ENCODE measurements at regions not wholly inside any gene's neighbourhood (a gene's known extent, or its start where the extent isn't known, plus 50 kb on each side); places are given as distances from the start of the nearest gene placed in this dataset.

DNA sequence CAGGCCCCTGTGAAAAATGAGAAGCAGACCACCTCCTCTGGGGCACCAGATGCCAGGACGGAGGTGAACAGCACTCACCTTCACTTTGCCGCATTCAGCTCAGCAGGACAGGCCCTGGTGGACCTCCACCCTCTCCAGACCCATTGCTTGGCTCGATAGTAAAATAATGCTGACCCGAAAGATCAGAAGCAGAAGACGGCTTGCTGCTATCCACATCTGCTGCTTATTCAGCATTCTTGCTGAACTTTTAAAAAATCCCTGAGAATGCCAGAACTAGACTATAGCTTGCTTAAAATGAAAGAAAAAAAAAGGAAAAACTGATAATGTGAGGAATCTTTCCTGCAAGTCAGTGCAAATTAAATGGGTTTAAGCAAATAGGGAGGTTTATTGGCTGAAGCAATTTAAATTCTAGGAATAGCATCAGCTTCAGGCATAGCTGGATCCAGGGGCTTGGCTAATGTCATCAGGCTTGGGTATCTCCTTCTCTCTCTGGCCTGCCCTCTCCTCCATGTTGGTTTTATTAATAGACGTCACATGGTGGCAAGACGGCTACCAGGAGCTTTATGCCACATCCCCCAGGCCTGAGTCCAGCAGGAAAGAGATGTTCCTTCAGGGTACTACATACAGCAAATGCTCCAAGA lies 137.9 kb downstream of the SCARB1 start:
- H3K27ac ChIP-seq (ENCODE audit: control insufficient read depth, insufficient read depth) = no peak overlapping the region
- H3K4me1 ChIP-seq (ENCODE audit: control insufficient read depth, insufficient read depth, low read length) = peaks cover 4% of the 10 kb centered on the region
- no peaks in the 10 kb centered on the region for H3K79me2 ChIP-seq (ENCODE audit: control insufficient read depth, insufficient read depth, low read length)
- ChIA-PET CTCF (no interaction called here), RAD21 (ENCODE audit: unreplicated experiment) (no interaction called here), SMC1A (ENCODE audit: uncharacterized antibody, unreplicated experiment) (interaction anchor here (0.6 kb wide), 1 partner anchor 17 kb away, joined by 3 read pairs; no protein-coding TSS in a partner anchor), POLR2A (no interaction called here)
- ATAC-seq (no peak), FAIRE-seq (no peak), DNase-seq (ENCODE audit: low read depth, low spot score) (no peak)
- no peaks in the 10 kb centered on the region for H3K36me3 ChIP-seq (ENCODE audit: control insufficient read depth in 2 of 2, insufficient read depth in 2 of 2, low read length in 1 of 2)
- BruUV-seq (replicated peaks) = no TSS peak
- 42% methylated on average over 7 of the region's 7 CpGs for WGBS (ENCODE audit: insufficient coverage, insufficient replicate concordance, low lambda C conversion rate, missing lambda C conversion rate)
- in situ Hi-C loops (cut with MboI) = no loop called here
- H3K9ac ChIP-seq (ENCODE audit: control insufficient read depth, insufficient read depth, low read length) = no peak overlapping the region
- no peak overlapping the region for H2AFZ ChIP-seq (ENCODE audit: control insufficient read depth, low read depth, low read length)
- TF ChIP-seq, protein P1, sequence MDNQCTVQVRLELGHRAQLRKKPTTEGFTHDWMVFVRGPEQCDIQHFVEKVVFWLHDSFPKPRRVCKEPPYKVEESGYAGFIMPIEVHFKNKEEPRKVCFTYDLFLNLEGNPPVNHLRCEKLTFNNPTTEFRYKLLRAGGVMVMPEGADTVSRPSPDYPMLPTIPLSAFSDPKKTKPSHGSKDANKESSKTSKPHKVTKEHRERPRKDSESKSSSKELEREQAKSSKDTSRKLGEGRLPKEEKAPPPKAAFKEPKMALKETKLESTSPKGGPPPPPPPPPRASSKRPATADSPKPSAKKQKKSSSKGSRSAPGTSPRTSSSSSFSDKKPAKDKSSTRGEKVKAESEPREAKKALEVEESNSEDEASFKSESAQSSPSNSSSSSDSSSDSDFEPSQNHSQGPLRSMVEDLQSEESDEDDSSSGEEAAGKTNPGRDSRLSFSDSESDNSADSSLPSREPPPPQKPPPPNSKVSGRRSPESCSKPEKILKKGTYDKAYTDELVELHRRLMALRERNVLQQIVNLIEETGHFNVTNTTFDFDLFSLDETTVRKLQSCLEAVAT (IDR thresholded peaks at IDR 0.05) = no peak
- TF ChIP-seq SPI1 (IDR thresholded peaks at IDR 0.05; ENCODE audit: borderline replicate concordance, insufficient read depth, low read depth, low read length) (no peak), NR2F1 (conservative IDR thresholded peaks at IDR 0.05) (no peak), NFYB (IDR thresholded peaks at IDR 0.05; ENCODE audit: insufficient read depth, low read depth, low read length) (no peak), NRF1 (conservative IDR thresholded peaks at IDR 0.05; ENCODE audit: low read depth, low read length) (no peak), IKZF2 (IDR thresholded peaks at IDR 0.05) (no peak), KDM1A (IDR thresholded peaks at IDR 0.05; ENCODE audit: borderline replicate concordance) (no peak), YY1 (IDR thresholded peaks at IDR 0.05; ENCODE audit: low read depth, low read length) (no peak)
- TF ChIP-seq, protein P2, sequence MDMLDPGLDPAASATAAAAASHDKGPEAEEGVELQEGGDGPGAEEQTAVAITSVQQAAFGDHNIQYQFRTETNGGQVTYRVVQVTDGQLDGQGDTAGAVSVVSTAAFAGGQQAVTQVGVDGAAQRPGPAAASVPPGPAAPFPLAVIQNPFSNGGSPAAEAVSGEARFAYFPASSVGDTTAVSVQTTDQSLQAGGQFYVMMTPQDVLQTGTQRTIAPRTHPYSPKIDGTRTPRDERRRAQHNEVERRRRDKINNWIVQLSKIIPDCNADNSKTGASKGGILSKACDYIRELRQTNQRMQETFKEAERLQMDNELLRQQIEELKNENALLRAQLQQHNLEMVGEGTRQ (IDR thresholded peaks at IDR 0.05; ENCODE audit: borderline replicate concordance, low read depth, low read length) = no peak
- TF ChIP-seq, protein P3, sequence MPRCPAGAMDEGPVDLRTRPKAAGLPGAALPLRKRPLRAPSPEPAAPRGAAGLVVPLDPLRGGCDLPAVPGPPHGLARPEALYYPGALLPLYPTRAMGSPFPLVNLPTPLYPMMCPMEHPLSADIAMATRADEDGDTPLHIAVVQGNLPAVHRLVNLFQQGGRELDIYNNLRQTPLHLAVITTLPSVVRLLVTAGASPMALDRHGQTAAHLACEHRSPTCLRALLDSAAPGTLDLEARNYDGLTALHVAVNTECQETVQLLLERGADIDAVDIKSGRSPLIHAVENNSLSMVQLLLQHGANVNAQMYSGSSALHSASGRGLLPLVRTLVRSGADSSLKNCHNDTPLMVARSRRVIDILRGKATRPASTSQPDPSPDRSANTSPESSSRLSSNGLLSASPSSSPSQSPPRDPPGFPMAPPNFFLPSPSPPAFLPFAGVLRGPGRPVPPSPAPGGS (IDR thresholded peaks at IDR 0.05; ENCODE audit: borderline replicate concordance, insufficient read depth, low read depth, low read length, poor library complexity, severe bottlenecking) = no peak
- TF ChIP-seq, protein P4, sequence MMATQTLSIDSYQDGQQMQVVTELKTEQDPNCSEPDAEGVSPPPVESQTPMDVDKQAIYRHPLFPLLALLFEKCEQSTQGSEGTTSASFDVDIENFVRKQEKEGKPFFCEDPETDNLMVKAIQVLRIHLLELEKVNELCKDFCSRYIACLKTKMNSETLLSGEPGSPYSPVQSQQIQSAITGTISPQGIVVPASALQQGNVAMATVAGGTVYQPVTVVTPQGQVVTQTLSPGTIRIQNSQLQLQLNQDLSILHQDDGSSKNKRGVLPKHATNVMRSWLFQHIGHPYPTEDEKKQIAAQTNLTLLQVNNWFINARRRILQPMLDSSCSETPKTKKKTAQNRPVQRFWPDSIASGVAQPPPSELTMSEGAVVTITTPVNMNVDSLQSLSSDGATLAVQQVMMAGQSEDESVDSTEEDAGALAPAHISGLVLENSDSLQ (IDR thresholded peaks at IDR 0.05) = no peak
- TF ChIP-seq, protein P5, sequence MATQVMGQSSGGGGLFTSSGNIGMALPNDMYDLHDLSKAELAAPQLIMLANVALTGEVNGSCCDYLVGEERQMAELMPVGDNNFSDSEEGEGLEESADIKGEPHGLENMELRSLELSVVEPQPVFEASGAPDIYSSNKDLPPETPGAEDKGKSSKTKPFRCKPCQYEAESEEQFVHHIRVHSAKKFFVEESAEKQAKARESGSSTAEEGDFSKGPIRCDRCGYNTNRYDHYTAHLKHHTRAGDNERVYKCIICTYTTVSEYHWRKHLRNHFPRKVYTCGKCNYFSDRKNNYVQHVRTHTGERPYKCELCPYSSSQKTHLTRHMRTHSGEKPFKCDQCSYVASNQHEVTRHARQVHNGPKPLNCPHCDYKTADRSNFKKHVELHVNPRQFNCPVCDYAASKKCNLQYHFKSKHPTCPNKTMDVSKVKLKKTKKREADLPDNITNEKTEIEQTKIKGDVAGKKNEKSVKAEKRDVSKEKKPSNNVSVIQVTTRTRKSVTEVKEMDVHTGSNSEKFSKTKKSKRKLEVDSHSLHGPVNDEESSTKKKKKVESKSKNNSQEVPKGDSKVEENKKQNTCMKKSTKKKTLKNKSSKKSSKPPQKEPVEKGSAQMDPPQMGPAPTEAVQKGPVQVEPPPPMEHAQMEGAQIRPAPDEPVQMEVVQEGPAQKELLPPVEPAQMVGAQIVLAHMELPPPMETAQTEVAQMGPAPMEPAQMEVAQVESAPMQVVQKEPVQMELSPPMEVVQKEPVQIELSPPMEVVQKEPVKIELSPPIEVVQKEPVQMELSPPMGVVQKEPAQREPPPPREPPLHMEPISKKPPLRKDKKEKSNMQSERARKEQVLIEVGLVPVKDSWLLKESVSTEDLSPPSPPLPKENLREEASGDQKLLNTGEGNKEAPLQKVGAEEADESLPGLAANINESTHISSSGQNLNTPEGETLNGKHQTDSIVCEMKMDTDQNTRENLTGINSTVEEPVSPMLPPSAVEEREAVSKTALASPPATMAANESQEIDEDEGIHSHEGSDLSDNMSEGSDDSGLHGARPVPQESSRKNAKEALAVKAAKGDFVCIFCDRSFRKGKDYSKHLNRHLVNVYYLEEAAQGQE (IDR thresholded peaks at IDR 0.05; ENCODE audit: low read depth, low read length) = no peak
- no peak overlapping the region for H3K4me3 ChIP-seq
- no peaks in the 10 kb centered on the region; the same call in 2 of the 3 replicates for H3K9me3 ChIP-seq (replicated peaks; ENCODE audit: control insufficient read depth, insufficient read depth, low read length)
- H4K20me1 ChIP-seq (ENCODE audit: control insufficient read depth, insufficient read depth) = no peaks in the 10 kb centered on the region
- no peak overlapping the region for H3K4me2 ChIP-seq (ENCODE audit: control insufficient read depth, insufficient read depth)
- H3K27me3 ChIP-seq (replicated peaks in 1 of 2; ENCODE audit: control insufficient read depth in 2 of 2, insufficient read depth in 2 of 2, low read length in 1 of 2) = no peaks in the 10 kb centered on the region
- intact Hi-C loops (cut with micrococcal nuclease; ENCODE audit: unreplicated experiment) = no loop called here
